IMR-90 (cell line): ENCODE measurements at regions not wholly inside any gene's neighbourhood (a gene's known extent, or its start where the extent isn't known, plus 50 kb on each side); places are given as distances from the start of the nearest gene placed in this dataset.

ENCODE experiments used
- ATAC-seq: fragments of 200-7000 bp; cut with Tn5 transposase; 2 replicates; pipeline ENCODE4 v1.9.1; 2020; ENCODE audit warnings: low read depth, mild to moderate bottlenecking, moderate library complexity
- BruUV-seq: library from RNA; stranded (reverse); fragments of 400-500 nt; replicated peaks from 2 replicates; lab custom pipeline; 2021; lab: Mats Ljungman, UMichigan
- CTCF ChIA-PET: fragments of 300-600 bp; formaldehyde crosslinking; extraction: SDS; loops from one replicate; lab custom pipeline; 2021; ENCODE audit warnings: antibody characterized with exemption; lab: Yijun Ruan, JAX
- POLR2A ChIA-PET: fragments of 300-600 bp; sonication (Branson Sonifier 250); formaldehyde crosslinking; loops from one replicate; lab custom pipeline; 2022; ENCODE audit warnings: antibody characterized with exemption; ENCODE audit not compliant: unreplicated experiment; lab: Charles Lee
- DNase-seq: peaks from one replicate; pipeline ENCODE4 v3.0.0; 2013
- H2AFZ ChIP-seq: replicated peaks from 2 replicates; pipeline ENCODE3; 2013; ENCODE audit warnings: low read length, mild to moderate bottlenecking; ENCODE audit not compliant: poor library complexity
- H2AK5ac ChIP-seq: 2 replicates; pipeline ENCODE4 v1.6.1; 2013; ENCODE audit warnings: low read depth, low read length, inconsistent platforms
- H2AK9ac ChIP-seq: replicated peaks from 2 replicates; pipeline ENCODE3; 2013; ENCODE audit warnings: mild to moderate bottlenecking, low read depth, low read length, moderate library complexity; ENCODE audit not compliant: poor library complexity
- H2BK120ac ChIP-seq: 2 replicates; pipeline ENCODE4 v1.6.1; 2013; ENCODE audit warnings: low read depth, low read length, inconsistent platforms
- H2BK15ac ChIP-seq: 3 replicates; pipeline ENCODE4 v1.6.1; 2013; ENCODE audit warnings: low read depth, low read length, inconsistent platforms
- H2BK20ac ChIP-seq: 2 replicates; pipeline ENCODE4 v1.6.1; 2013; ENCODE audit warnings: low read depth, mild to moderate bottlenecking, inconsistent platforms, low read length, moderate library complexity
- H2BK5ac ChIP-seq: 2 replicates; pipeline ENCODE4 v1.6.1; 2013; ENCODE audit warnings: mild to moderate bottlenecking, low read depth, low read length, inconsistent platforms; ENCODE audit not compliant: poor library complexity, severe bottlenecking
- H3K14ac ChIP-seq: replicated peaks from 2 replicates; pipeline ENCODE4 v1.6.1; 2013; ENCODE audit warnings: low read depth, low read length, inconsistent platforms
- H3K18ac ChIP-seq: 2 replicates; pipeline ENCODE4 v1.6.1; 2013; ENCODE audit warnings: low read depth, low read length, control low read depth
- H3K23ac ChIP-seq: 2 replicates; pipeline ENCODE4 v1.6.1; 2013; ENCODE audit warnings: low read depth, low read length, inconsistent platforms
- H3K27ac ChIP-seq: 2 replicates; pipeline ENCODE4 v1.5.1; 2013; ENCODE audit warnings: mild to moderate bottlenecking, control low read depth, low read length; ENCODE audit not compliant: insufficient read depth
- H3K27me3 ChIP-seq: 2 replicates; pipeline ENCODE4 v1.6.1; 2013; ENCODE audit warnings: low read length; ENCODE audit not compliant: control insufficient read depth, insufficient read depth
- H3K36me3 ChIP-seq: 2 replicates; pipeline ENCODE4 v1.6.1; 2013; ENCODE audit warnings: low read length, mixed read lengths; ENCODE audit not compliant: control insufficient read depth, insufficient read depth
- H3K4ac ChIP-seq: 2 replicates; pipeline ENCODE4 v1.6.1; 2013; ENCODE audit warnings: low read depth, low read length, inconsistent platforms
- H3K4me1 ChIP-seq: 2 replicates; pipeline ENCODE4 v1.6.1; 2013; ENCODE audit warnings: low read length, mixed read lengths; ENCODE audit not compliant: control insufficient read depth, insufficient read depth
- H3K4me2 ChIP-seq: 2 replicates; pipeline ENCODE4 v1.6.1; 2013; ENCODE audit warnings: low read depth, mild to moderate bottlenecking, control low read depth, low read length, moderate library complexity
- H3K4me3 ChIP-seq: 2 replicates; pipeline ENCODE4 v1.5.1; 2013; ENCODE audit warnings: low read depth, mild to moderate bottlenecking, control low read depth, low read length, moderate library complexity; ENCODE audit not compliant: insufficient read depth
- H3K56ac ChIP-seq: 2 replicates; pipeline ENCODE4 v1.6.1; 2013; ENCODE audit warnings: low read length, inconsistent platforms; ENCODE audit not compliant: insufficient read depth; ENCODE audit errors: extremely low read depth
- H3K79me1 ChIP-seq, 2 experiments: 2 replicates each; pipeline ENCODE4 v1.6.1; 2013; ENCODE audit warnings: low read length in 2 of 2, inconsistent platforms in 1 of 2, low read depth in 1 of 2
- H3K9ac ChIP-seq: 2 replicates; pipeline ENCODE4 v1.6.1; 2013; ENCODE audit warnings: low read depth, low read length, control low read depth
- H3K9me1 ChIP-seq: 2 replicates; pipeline ENCODE4 v1.6.1; 2013; ENCODE audit warnings: low read length, inconsistent platforms; ENCODE audit not compliant: insufficient read depth
- H3K9me3 ChIP-seq: 2 replicates; pipeline ENCODE4 v1.6.1; 2013; ENCODE audit warnings: low read length; ENCODE audit not compliant: control insufficient read depth, insufficient read depth
- H4K20me1 ChIP-seq: 2 replicates; pipeline ENCODE4 v1.6.1; 2013; ENCODE audit warnings: low read length, inconsistent platforms; ENCODE audit not compliant: insufficient read depth
- H4K5ac ChIP-seq: 2 replicates; pipeline ENCODE4 v1.6.1; 2013; ENCODE audit warnings: mild to moderate bottlenecking, low read depth, low read length, control low read depth
- H4K8ac ChIP-seq, 2 experiments: 2 replicates each; pipeline ENCODE4 v1.6.1; 2013; ENCODE audit warnings: low read depth in 2 of 2, low read length in 2 of 2, control low read depth in 1 of 2, inconsistent platforms in 1 of 2
- H4K91ac ChIP-seq: 2 replicates; pipeline ENCODE4 v1.6.1; 2013; ENCODE audit warnings: low read depth, low read length, inconsistent platforms; ENCODE audit not compliant: insufficient read depth
- FOS ChIP-seq: fragments of 150-350 bp; IDR thresholded peaks from 2 replicates; pipeline ENCODE4 v1.6.1; 2016; ENCODE audit warnings: low read depth, low read length
- MAFK ChIP-seq: IDR thresholded peaks from 2 replicates; pipeline ENCODE4 v1.6.1; 2012; ENCODE audit warnings: low read depth, low read length, improper control_type of control experiment
- WGBS, 2 experiments: methylation state at CpG; one replicate each; pipeline versions ENCODE4 v1.1.5 to v1.1.7; 2013; ENCODE audit warnings: missing lambda C conversion rate in 2 of 2; ENCODE audit not compliant: insufficient read length in 1 of 2; ENCODE audit errors: extremely low coverage in 2 of 2; 5-methylcytosine and 5-hydroxymethylcytosine counted together
- dilution Hi-C: fragments of 300-500 bp; cut with HindIII; formaldehyde crosslinking; loops from one replicate; pipeline ENCODE4 v1.14.3; 2018; ENCODE audit warnings: low sequenced_read_pairs; ENCODE audit not compliant: unreplicated experiment
- in situ Hi-C: fragments of 300-500 bp; cut with MboI; formaldehyde crosslinking; loops from 3 replicates; pipeline ENCODE4 v1.14.3; 2019; ENCODE audit warnings: low sequenced_read_pairs, inconsistent platforms, mixed read lengths
- intact Hi-C: fragments of 100-400 bp; cut with micrococcal nuclease; formaldehyde crosslinking; loops from 2 replicates; pipeline ENCODE4 v1.10.0; 2022

DNA sequence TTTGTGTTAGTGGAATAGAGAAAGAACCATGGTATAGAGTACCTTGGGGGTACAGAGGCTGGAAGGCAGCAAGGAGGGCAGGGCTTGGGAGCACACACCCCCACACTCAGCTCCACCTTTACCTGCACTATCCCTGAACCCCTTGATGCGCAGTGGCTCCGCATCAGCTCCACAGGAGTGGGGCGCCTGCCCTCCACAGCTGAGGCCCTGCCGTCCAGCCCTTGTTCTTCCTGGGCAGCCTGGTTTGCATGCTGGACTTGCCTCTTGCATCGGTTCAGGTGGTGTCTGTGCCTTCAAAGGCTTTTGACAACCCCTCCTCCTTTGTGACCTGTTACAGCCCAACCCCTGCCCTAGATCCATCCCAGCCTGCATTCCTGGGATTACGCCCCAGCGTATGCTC is 52.6 kb upstream of the ZNF32 start:
- H4K8ac ChIP-seq: no peak overlapping the region
- intact Hi-C loops: no loop called here
- no peak for DNase-seq

More for the DNA sequence above, 52.6 kb upstream of the ZNF32 start:
- CTCF ChIA-PET: no interaction called here
- Histone ChIP-seq H3K9ac (no peak overlapping the region), H2BK15ac (no peak overlapping the region), H2BK120ac (no peak overlapping the region), H3K9me3 (no peaks in the 10 kb centered on the region), H3K79me1 (no peaks in the 10 kb centered on the region), H3K4me2 (no peak overlapping the region), H3K27ac (no peak overlapping the region), H3K9me1 (0 out of 2 replicates have a peak, but pooled peaks cover 3% of the 10 kb centered on the region), H3K56ac (no peak overlapping the region), H4K20me1 (no peaks in the 10 kb centered on the region), H3K36me3 (no peaks in the 10 kb centered on the region), H2AK9ac (no peak overlapping the region), H4K5ac (no peak overlapping the region), H2AK5ac (no peak overlapping the region), H3K4ac (no peak overlapping the region; the same call in 1 of the 2 replicates), H3K4me1 (peaks cover 3% of the 10 kb centered on the region; the same call in 1 of the 2 replicates), H3K27me3 (no peaks in the 10 kb centered on the region; the same call in 1 of the 2 replicates), H2AFZ (peak overlapping the region; percentile 47), H3K14ac (no peak overlapping the region), H4K91ac (no peak overlapping the region), H3K23ac (no peak overlapping the region), H3K4me3 (no peak overlapping the region), H2BK20ac (no peak overlapping the region), H2BK5ac (no peak overlapping the region), H3K18ac (no peak overlapping the region)
- in situ Hi-C loops (no loop called here), dilution Hi-C loops (no loop called here)
- TF ChIP-seq MAFK: no peak
- TF ChIP-seq FOS: no peak
- BruUV-seq: no TSS peak
- no peak for ATAC-seq
- POLR2A ChIA-PET: no interaction called here
- WGBS, 2 experiments: 100% methylated on average over 2 of the region's 7 CpGs; no CpG with 5 or more reads in 1 of the 2 experiments
